Body of pancreas (tissue), 4 donors: ENCODE measurements at regions not wholly inside any gene's neighbourhood (a gene's known extent, or its start where the extent isn't known, plus 50 kb on each side); places are given as distances from the start of the nearest gene placed in this dataset.

ENCODE experiments used
- ATAC-seq: fragments of 150-250 bp; one replicate; pipeline ENCODE4 v1.9.1; 2016
- DNase-seq, 4 donors: peaks; one replicate each; pipeline ENCODE4 v3.0.0-alpha.2; 2019
- H3K27ac ChIP-seq, 4 donors: fragments of 200-600 bp; sonication (generic); 1 replicate in 3 of 4; 2 replicates in 1 of 4; pipeline versions ENCODE4 v1.5.1 to v1.6.1; 2016 to 2019; ENCODE audit warnings: mild to moderate bottlenecking in 1 of 4, mixed read lengths in 1 of 4, moderate library complexity in 1 of 4
- H3K27me3 ChIP-seq, 2 donors: fragments of 200-600 bp; sonication (generic); one replicate each; pipeline ENCODE4 v1.6.0; 2016; ENCODE audit warnings: mild to moderate bottlenecking in 1 of 2
- H3K36me3 ChIP-seq, 2 donors: fragments of 200-600 bp; sonication (generic); replicated peaks in 1 of 2; 2 replicates each; pipeline ENCODE4 v1.5.1; 2016; ENCODE audit warnings: low read depth in 2 of 2; ENCODE audit not compliant: insufficient read depth in 1 of 2
- H3K4me1 ChIP-seq: fragments of 200-600 bp; sonication (generic); one replicate; pipeline ENCODE4 v1.6.0; 2016
- H3K4me3 ChIP-seq, 2 donors: fragments of 200-600 bp; sonication (generic); 1 replicate in 1 of 2; 2 replicates in 1 of 2; pipeline ENCODE4 v1.5.1; 2016 to 2019
- H3K9me3 ChIP-seq, 3 donors: fragments of 200-600 bp; sonication (generic); 1 replicate in 2 of 3; 2 replicates in 1 of 3; pipeline ENCODE4 v1.5.1; 2016
- POLR2A ChIP-seq, 3 donors: fragments of 450-650 bp; IDR thresholded peaks; one replicate each; pipeline ENCODE4 v1.6.1; 2016; ENCODE audit warnings: antibody characterized with exemption in 3 of 3, mild to moderate bottlenecking in 2 of 3
- WGBS, 2 donors: methylation state at CpG; one replicate each; pipeline ENCODE4 v1.1.5; 2017; 5-methylcytosine and 5-hydroxymethylcytosine counted together
- intact Hi-C: fragments of 100-400 bp; cut with DNase I; formaldehyde crosslinking; loops from one replicate; pipeline ENCODE4 v1.15.1; 2023
- TF ChIP-seq, protein P1 (sequence below), 7 experiments: fragments of 450-650 bp in 4 of 7; fragments of 200-600 bp in 3 of 7; sonication (generic) in 3 of 7; IDR thresholded peaks; one replicate each; pipeline ENCODE4 v1.5.1; 2016 to 2019; ENCODE audit warnings: antibody characterized with exemption in 7 of 7

- Histone ChIP-seq H3K27me3 (no peaks in the 10 kb centered on the region), H3K9me3 (no peaks in the 10 kb centered on the region), H3K27ac (no peak overlapping the region), H3K4me1 (no peaks in the 10 kb centered on the region), H3K36me3 (no peaks in the 10 kb centered on the region), H3K4me3 (no peak overlapping the region)
- TF ChIP-seq, protein P1, sequence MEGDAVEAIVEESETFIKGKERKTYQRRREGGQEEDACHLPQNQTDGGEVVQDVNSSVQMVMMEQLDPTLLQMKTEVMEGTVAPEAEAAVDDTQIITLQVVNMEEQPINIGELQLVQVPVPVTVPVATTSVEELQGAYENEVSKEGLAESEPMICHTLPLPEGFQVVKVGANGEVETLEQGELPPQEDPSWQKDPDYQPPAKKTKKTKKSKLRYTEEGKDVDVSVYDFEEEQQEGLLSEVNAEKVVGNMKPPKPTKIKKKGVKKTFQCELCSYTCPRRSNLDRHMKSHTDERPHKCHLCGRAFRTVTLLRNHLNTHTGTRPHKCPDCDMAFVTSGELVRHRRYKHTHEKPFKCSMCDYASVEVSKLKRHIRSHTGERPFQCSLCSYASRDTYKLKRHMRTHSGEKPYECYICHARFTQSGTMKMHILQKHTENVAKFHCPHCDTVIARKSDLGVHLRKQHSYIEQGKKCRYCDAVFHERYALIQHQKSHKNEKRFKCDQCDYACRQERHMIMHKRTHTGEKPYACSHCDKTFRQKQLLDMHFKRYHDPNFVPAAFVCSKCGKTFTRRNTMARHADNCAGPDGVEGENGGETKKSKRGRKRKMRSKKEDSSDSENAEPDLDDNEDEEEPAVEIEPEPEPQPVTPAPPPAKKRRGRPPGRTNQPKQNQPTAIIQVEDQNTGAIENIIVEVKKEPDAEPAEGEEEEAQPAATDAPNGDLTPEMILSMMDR (IDR thresholded peaks at IDR 0.05): no peak
- TF ChIP-seq POLR2A (IDR thresholded peaks at IDR 0.05): no peak
- DNase-seq: no peak
- WGBS, 2 donors: 51 to 53% methylated on average over 2 of the region's 2 CpGs
- no peak for ATAC-seq
- intact Hi-C loops: no loop called here
Observed at GRCh38 chr3:150261958-150262357, 146.1 kb upstream of the TSC22D2 start.

DNA sequence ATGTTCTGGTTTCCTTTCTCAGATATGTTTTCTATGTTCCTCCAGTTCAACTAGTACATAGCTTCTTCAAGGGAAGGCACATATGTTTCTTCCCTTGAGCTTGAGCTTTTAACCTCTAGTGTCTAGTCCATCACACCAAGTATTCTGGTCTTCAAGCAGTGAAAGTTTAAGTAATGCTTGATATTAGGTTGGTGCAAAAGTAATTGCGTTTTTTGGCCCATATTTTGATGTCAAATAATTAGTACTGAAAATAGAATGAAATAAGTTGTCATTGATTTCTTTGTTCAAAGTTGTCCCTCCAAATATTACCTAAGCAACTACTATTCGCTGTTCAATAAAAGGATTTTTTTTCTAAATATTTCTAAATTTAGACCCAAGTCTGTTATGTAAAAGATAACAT lies 146.7 kb upstream of the TSC22D2 start:
- Histone ChIP-seq H3K4me3 (no peak overlapping the region), H3K36me3 (no peaks in the 10 kb centered on the region), H3K27ac (no peak overlapping the region), H3K9me3 (no peaks in the 10 kb centered on the region), H3K4me1 (no peaks in the 10 kb centered on the region), H3K27me3 (no peaks in the 10 kb centered on the region)
- no peak for DNase-seq
- intact Hi-C loops: no loop called here
- WGBS, 2 donors: 73% methylated on average over 2 of the region's 2 CpGs
- TF ChIP-seq, protein P1 (IDR thresholded peaks at IDR 0.05): no peak
- no peak for TF ChIP-seq POLR2A (IDR thresholded peaks at IDR 0.05)
- ATAC-seq: no peak

GRCh38 chr3:150260398-150260710 lies 147.7 kb upstream of the TSC22D2 start:
- Histone ChIP-seq H3K9me3 (no peaks in the 10 kb centered on the region), H3K4me3 (no peak overlapping the region), H3K27ac (no peak overlapping the region), H3K36me3 (no peaks in the 10 kb centered on the region), H3K27me3 (no peaks in the 10 kb centered on the region), H3K4me1 (peaks cover 8% of the 10 kb centered on the region)
- 22 to 30% methylated on average over 3 of the region's 3 CpGs for WGBS, 2 donors
- TF ChIP-seq, protein P1 (IDR thresholded peaks at IDR 0.05): no peak
- no peak for TF ChIP-seq POLR2A (IDR thresholded peaks at IDR 0.05)
- intact Hi-C loops: no loop called here
- DNase-seq (no peak), ATAC-seq (no peak)

DNA sequence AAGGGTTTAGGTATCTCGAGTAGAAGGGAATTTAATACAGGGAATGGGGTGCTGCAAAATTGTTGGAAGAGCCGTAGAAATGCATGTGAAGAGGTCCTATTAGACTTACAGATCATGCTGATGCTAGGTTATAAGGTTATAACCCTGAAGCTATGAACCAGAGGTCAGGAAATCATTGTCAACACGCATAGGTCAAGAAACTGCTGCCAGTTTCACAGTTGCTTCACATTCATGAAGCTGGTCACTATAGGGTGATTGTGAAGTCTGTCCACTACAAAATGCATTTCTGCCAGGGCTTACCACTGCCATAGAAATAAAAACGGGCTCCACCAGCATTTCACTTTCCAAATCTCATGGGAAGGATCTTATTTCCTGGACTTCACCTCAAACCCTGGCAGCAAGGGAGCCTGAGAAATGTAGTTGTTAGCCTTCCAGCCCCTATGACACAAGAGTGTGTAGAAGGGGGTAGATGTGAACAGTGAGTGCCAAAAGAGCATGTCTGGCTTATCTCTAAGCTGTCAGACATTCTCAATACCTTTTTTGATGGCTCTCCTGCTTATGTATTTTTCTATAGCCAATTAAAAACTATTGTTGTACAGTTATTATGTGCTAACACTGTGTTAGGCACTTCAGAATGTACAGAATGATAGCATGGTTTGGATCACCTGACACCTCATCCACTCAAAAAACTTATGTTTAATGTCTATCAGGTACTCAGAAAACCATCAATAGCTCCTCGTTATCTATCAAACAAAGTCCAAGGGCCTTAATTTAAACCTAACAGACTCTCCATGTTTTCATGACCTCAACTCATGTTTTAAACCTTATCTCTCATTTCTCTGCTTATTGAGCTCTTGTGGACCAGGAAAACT lies 148.3 kb upstream of the TSC22D2 start:
- DNase-seq: no peak
- no peaks in the 10 kb centered on the region for H3K27me3 ChIP-seq
- peaks cover 12% of the 10 kb centered on the region for H3K4me1 ChIP-seq
- H3K36me3 ChIP-seq: no peaks in the 10 kb centered on the region
- ATAC-seq: no peak
- H3K9me3 ChIP-seq: no peaks in the 10 kb centered on the region
- 75 to 76% methylated on average over 5 of the region's 5 CpGs for WGBS, 2 donors
- TF ChIP-seq, protein P1 (IDR thresholded peaks at IDR 0.05): no peak
- intact Hi-C loops: no loop called here
- no peak overlapping the region for H3K4me3 ChIP-seq
- no peak overlapping the region for H3K27ac ChIP-seq

GRCh38 chr3:150256782-150257181 lies 151.3 kb upstream of the TSC22D2 start:
- TF ChIP-seq POLR2A (IDR thresholded peaks at IDR 0.05): no peak
- TF ChIP-seq, protein P1 (IDR thresholded peaks at IDR 0.05): no peak
- Histone ChIP-seq H3K4me1 (peaks cover 30% of the 10 kb centered on the region), H3K27ac (no peak overlapping the region), H3K36me3 (no peaks in the 10 kb centered on the region), H3K4me3 (no peak overlapping the region), H3K9me3 (no peaks in the 10 kb centered on the region), H3K27me3 (no peaks in the 10 kb centered on the region)
- ATAC-seq: no peak
- intact Hi-C loops: no loop called here
- 86 to 91% methylated on average over 5 of the region's 5 CpGs for WGBS, 2 donors
- no peak for DNase-seq
